HL-60 (cell line): ENCODE measurements at regions not wholly inside any gene's neighbourhood (a gene's known extent, or its start where the extent isn't known, plus 50 kb on each side); places are given as distances from the start of the nearest gene placed in this dataset.

Experiments
- DNase-seq, 2 experiments: peaks; one replicate each; pipeline ENCODE4 v3.0.0-alpha.2; 2010 to 2020; ENCODE audit warnings: low read depth in 1 of 2, low spot score in 1 of 2
- H3K27ac ChIP-seq: fragments of 250-450 bp; sonication (Bioruptor Pico); replicated peaks from 2 replicates; pipeline ENCODE4 v1.5.1; 2020; ENCODE audit warnings: mild to moderate bottlenecking, moderate library complexity
- H3K27me3 ChIP-seq: fragments of 250-450 bp; sonication (Bioruptor Pico); 2 replicates; pipeline ENCODE4 v1.5.1; 2021; ENCODE audit warnings: mild to moderate bottlenecking, moderate library complexity; ENCODE audit not compliant: insufficient read depth, poor library complexity, severe bottlenecking
- H3K4me3 ChIP-seq: replicated peaks from 2 replicates; pipeline ENCODE4 v1.5.1; 2011; ENCODE audit warnings: mild to moderate bottlenecking, control low read depth, low read length; ENCODE audit not compliant: insufficient read depth
- CTCF ChIP-seq: IDR thresholded peaks from one replicate; pipeline ENCODE4 v1.5.1; 2011; ENCODE audit warnings: low read length, control low read depth, inconsistent platforms; ENCODE audit not compliant: insufficient read depth
- GABPA ChIP-seq: IDR thresholded peaks from 2 replicates; pipeline ENCODE4 v1.6.1; 2012; ENCODE audit warnings: low read depth
- POLR2AphosphoS5 ChIP-seq: IDR thresholded peaks from 2 replicates; pipeline ENCODE4 v1.6.1; 2012; ENCODE audit warnings: low read depth
- REST ChIP-seq: IDR thresholded peaks from 2 replicates; pipeline ENCODE4 v1.6.1; 2012; ENCODE audit warnings: low read depth; ENCODE audit not compliant: insufficient replicate concordance
- SPI1 ChIP-seq: IDR thresholded peaks from 2 replicates; pipeline ENCODE4 v1.6.1; 2012; ENCODE audit warnings: low read depth, mild to moderate bottlenecking, borderline replicate concordance

- no peak for DNase-seq
- TF ChIP-seq REST, result no peak
- TF ChIP-seq SPI1, result no peak
- TF ChIP-seq POLR2AphosphoS5, result no peak
- TF ChIP-seq GABPA, result no peak
- TF ChIP-seq CTCF, result no peak
- no peak overlapping the region for H3K27ac ChIP-seq
- H3K27me3 ChIP-seq, result no peaks in the 10 kb centered on the region
- H3K4me3 ChIP-seq, result no peak overlapping the region
Measured at GRCh38 chr7:31398815-31399214, 58.3 kb upstream of the NEUROD6 start.

- H3K4me3 ChIP-seq, result no peak overlapping the region
- TF ChIP-seq CTCF (no peak), SPI1 (no peak), POLR2AphosphoS5 (no peak), GABPA (no peak), REST (no peak)
- H3K27ac ChIP-seq, result no peak overlapping the region
- no peaks in the 10 kb centered on the region for H3K27me3 ChIP-seq
- no peak for DNase-seq
Measured at GRCh38 chr7:31407178-31407676, 66.7 kb upstream of the NEUROD6 start.

GRCh38 chr7:31408140-31408729 is 67.7 kb upstream of the NEUROD6 start:
- Histone ChIP-seq H3K27ac (no peak overlapping the region), H3K27me3 (no peaks in the 10 kb centered on the region), H3K4me3 (no peak overlapping the region)
- TF ChIP-seq POLR2AphosphoS5 (no peak), REST (no peak), CTCF (no peak), SPI1 (no peak), GABPA (no peak)
- no peak for DNase-seq
